Esophagus squamous epithelium (tissue), 4 donors: ENCODE measurements at regions not wholly inside any gene's neighbourhood (a gene's known extent, or its start where the extent isn't known, plus 50 kb on each side); places are given as distances from the start of the nearest gene placed in this dataset.

Source experiments
- CTCF ChIP-seq, 6 experiments: fragments of 450-650 bp in 4 of 6; fragments of 200-600 bp in 2 of 6; sonication (generic) in 2 of 6; IDR thresholded peaks; one replicate each; pipeline ENCODE4 v1.5.1; 2016 to 2019; ENCODE audit warnings: antibody characterized with exemption in 6 of 6, mild to moderate bottlenecking in 4 of 6, moderate library complexity in 4 of 6
- POLR2A ChIP-seq, 4 donors: fragments of 450-650 bp; IDR thresholded peaks; one replicate each; pipeline ENCODE4 v1.6.1; 2017; ENCODE audit warnings: antibody characterized with exemption in 4 of 4, mild to moderate bottlenecking in 4 of 4, moderate library complexity in 3 of 4

GRCh38 chr10:62623223-62623622 is 181.3 kb upstream of the ADO start:
- TF ChIP-seq POLR2A (IDR thresholded peaks at IDR 0.05): no peak
- TF ChIP-seq CTCF (IDR thresholded peaks at IDR 0.05): no peak
